ENCODE measurements at regions not wholly inside any gene's neighbourhood (a gene's known extent, or its start where the extent isn't known, plus 50 kb on each side); places are given as distances from the start of the nearest gene placed in this dataset.

DNA sequence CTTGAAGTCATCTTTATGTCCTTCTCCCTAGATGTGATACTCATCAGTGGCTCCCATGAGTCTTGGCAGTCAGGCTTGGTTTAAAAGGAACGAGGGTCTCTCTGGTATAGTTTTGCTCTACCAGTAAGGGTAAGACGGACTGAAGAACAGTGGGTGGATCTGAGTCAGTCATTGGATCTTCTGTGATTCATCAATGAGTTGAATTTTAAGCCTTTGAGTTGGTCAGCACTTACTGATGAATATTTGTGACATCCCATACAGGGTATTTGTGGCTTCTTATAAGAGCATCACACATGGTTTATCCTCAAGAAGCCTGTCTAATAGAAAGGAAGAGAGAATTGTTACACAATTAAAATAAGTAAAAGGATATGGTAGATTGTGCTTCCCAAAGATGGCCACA is 87.3 kb upstream of the NAMPT start:
- WGBS, 2 donors, result 90 to 91% methylated on average over 2 of the region's 2 CpGs
- Histone ChIP-seq H3K27me3 (no peaks in the 10 kb centered on the region), H3K9me3 (no peaks in the 10 kb centered on the region), H3K27ac (no peak overlapping the region), H3K4me1 (no peaks in the 10 kb centered on the region), H3K4me3 (no peak overlapping the region), H3K36me3 (ENCODE audit: low read depth, missing control alignments) (no peaks in the 10 kb centered on the region)
- intact Hi-C loops (cut with DNase I; ENCODE audit: low total_unique reads), result no loop called here
- DNase-seq, result no peak
- TF ChIP-seq, protein P1, sequence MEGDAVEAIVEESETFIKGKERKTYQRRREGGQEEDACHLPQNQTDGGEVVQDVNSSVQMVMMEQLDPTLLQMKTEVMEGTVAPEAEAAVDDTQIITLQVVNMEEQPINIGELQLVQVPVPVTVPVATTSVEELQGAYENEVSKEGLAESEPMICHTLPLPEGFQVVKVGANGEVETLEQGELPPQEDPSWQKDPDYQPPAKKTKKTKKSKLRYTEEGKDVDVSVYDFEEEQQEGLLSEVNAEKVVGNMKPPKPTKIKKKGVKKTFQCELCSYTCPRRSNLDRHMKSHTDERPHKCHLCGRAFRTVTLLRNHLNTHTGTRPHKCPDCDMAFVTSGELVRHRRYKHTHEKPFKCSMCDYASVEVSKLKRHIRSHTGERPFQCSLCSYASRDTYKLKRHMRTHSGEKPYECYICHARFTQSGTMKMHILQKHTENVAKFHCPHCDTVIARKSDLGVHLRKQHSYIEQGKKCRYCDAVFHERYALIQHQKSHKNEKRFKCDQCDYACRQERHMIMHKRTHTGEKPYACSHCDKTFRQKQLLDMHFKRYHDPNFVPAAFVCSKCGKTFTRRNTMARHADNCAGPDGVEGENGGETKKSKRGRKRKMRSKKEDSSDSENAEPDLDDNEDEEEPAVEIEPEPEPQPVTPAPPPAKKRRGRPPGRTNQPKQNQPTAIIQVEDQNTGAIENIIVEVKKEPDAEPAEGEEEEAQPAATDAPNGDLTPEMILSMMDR (IDR thresholded peaks at IDR 0.05), result no peak
- TF ChIP-seq POLR2A (IDR thresholded peaks at IDR 0.05), result no peak

DNA sequence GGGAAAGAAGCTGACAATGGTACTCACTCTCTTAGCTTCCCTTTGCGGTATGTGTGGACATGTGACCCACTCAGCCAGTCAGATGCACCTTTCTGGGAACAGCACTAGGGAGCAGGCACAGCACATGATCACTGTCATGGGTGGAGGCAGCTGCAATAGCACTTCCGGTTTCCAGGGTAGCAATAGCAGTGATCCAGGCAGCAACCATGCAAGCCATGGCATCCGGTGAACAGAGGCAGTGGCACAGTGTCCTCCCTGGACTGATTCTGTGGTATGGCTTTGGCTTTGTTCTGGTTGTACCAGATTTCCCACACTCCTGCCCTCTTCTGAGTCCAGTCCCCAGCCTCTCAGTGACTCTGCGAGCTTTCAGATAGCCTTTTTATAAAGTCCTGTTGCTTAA is 86.8 kb upstream of the NAMPT start:
- no peak for DNase-seq
- Histone ChIP-seq H3K36me3 (ENCODE audit: low read depth, missing control alignments) (no peaks in the 10 kb centered on the region), H3K27me3 (no peaks in the 10 kb centered on the region), H3K4me3 (no peak overlapping the region), H3K4me1 (no peaks in the 10 kb centered on the region), H3K27ac (no peak overlapping the region), H3K9me3 (no peaks in the 10 kb centered on the region)
- intact Hi-C loops (cut with DNase I; ENCODE audit: low total_unique reads), result no loop called here
- TF ChIP-seq POLR2A (IDR thresholded peaks at IDR 0.05), result no peak
- TF ChIP-seq, protein P1 (IDR thresholded peaks at IDR 0.05), result no peak
- 93 to 95% methylated on average over 4 of the region's 4 CpGs for WGBS, 2 donors

DNA sequence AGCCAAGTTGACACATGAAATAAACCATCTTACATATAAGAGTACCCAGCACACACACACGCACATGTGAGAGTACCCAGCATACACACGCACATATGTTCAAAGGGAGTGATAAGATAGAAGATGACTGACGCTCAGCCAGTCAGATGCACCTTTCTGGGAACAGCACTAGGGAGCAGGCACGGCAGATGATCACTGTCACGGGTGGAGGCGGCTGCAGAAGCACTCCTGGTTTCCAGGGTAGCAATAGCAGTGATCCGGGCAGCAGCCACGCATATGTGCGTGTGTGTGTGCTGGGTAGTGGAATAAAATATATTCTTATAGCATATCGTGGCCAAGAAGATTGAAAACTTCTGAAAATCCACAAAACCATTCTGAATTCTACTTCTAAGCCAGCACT is 85.8 kb upstream of the NAMPT start:
- TF ChIP-seq POLR2A (IDR thresholded peaks at IDR 0.05), result no peak
- TF ChIP-seq, protein P1 (IDR thresholded peaks at IDR 0.05), result no peak
- intact Hi-C loops (cut with DNase I; ENCODE audit: low total_unique reads), result no loop called here
- 94 to 95% methylated on average over 10 of the region's 10 CpGs for WGBS, 2 donors

DNA sequence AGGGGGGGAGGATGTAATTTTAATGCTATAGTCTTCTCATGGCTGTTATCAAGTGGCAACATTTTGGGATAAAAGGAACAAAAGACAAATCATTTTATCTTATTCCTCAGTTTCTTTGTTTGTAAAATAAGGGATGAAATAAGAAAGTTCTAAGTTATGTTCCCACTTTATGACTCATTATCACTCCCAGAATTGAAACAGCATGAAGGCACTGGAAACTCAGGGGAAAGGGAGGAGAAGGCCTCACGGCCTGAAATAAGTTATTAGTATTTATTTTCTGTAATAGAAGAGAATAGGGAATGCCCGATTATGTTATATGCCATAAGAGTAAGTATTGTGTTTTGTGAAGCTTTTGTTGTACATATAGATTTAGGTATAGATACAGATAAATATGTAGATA is 85.0 kb upstream of the NAMPT start:
- intact Hi-C loops (cut with DNase I; ENCODE audit: low total_unique reads), result no loop called here
- DNase-seq, result no peak
- WGBS, 2 donors, result 85 to 93% methylated on average over 2 of the region's 2 CpGs
- no peak overlapping the region for H3K4me3 ChIP-seq
- no peak overlapping the region for H3K27ac ChIP-seq
- no peaks in the 10 kb centered on the region for H3K27me3 ChIP-seq
- TF ChIP-seq POLR2A (IDR thresholded peaks at IDR 0.05), result no peak
- TF ChIP-seq, protein P1 (IDR thresholded peaks at IDR 0.05), result no peak
- H3K9me3 ChIP-seq, result no peaks in the 10 kb centered on the region
- H3K4me1 ChIP-seq, result no peaks in the 10 kb centered on the region
- H3K36me3 ChIP-seq (ENCODE audit: low read depth, missing control alignments), result no peaks in the 10 kb centered on the region

More for the DNA sequence above, 85.8 kb upstream of the NAMPT start:
- no peak overlapping the region for H3K27ac ChIP-seq
- no peak overlapping the region for H3K4me3 ChIP-seq
- no peaks in the 10 kb centered on the region for H3K9me3 ChIP-seq
- no peak for DNase-seq
- no peaks in the 10 kb centered on the region for H3K27me3 ChIP-seq
- no peaks in the 10 kb centered on the region for H3K36me3 ChIP-seq (ENCODE audit: low read depth, missing control alignments)
- no peaks in the 10 kb centered on the region for H3K4me1 ChIP-seq

DNA sequence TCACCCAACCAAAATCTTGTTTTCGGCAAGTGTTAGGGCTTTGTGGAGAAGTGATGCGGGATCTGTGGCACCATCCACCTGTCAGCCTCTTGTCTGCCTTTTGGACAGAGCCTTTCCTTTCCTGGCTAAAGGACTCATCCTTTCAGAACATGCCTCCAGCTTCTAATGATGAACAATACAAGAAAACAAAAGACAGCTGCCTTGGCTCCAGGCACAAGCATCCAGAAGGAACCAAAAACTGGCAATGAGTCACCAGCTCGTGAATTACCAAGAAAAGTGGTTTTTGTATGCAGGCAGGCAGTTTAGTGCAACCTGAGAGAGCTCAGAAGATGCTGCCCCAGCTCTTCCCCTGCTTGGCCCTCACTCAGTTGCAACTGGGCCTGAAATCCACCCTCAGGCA is 84.6 kb upstream of the NAMPT start:
- no peaks in the 10 kb centered on the region for H3K4me1 ChIP-seq
- no peak for DNase-seq
- no peaks in the 10 kb centered on the region for H3K36me3 ChIP-seq (ENCODE audit: low read depth, missing control alignments)
- no peaks in the 10 kb centered on the region for H3K27me3 ChIP-seq
- WGBS, 2 donors, result 88% methylated on average over 3 of the region's 3 CpGs
- TF ChIP-seq, protein P1 (IDR thresholded peaks at IDR 0.05), result no peak
- no peak for TF ChIP-seq POLR2A (IDR thresholded peaks at IDR 0.05)
- intact Hi-C loops (cut with DNase I; ENCODE audit: low total_unique reads), result no loop called here
- no peak overlapping the region for H3K27ac ChIP-seq
- H3K4me3 ChIP-seq, result no peak overlapping the region
- H3K9me3 ChIP-seq, result no peaks in the 10 kb centered on the region
